ENCODE measurements at regions not wholly inside any gene's neighbourhood (a gene's known extent, or its start where the extent isn't known, plus 50 kb on each side); places are given as distances from the start of the nearest gene placed in this dataset.

- no peak for TF ChIP-seq CTCF (IDR thresholded peaks at IDR 0.05; ENCODE audit: control extremely low read depth, extremely low read depth, low read depth, missing control alignments)
- POLR2A ChIA-PET = no interaction called here
- no peak for DNase-seq (ENCODE audit: extremely low spot score)
- CTCF ChIA-PET = interaction anchor here (6.0 kb wide), 1 partner anchor 12 kb away, joined by 26 read pairs; no protein-coding TSS in a partner anchor
These were observed 2020.6 kb upstream of the PCDH20 start for GRCh38 chr13:63436325-63436668.

GRCh38 chr13:63435667-63436324 lies 2020.1 kb upstream of the PCDH20 start:
- CTCF ChIA-PET = interaction anchor here (6.0 kb wide), 1 partner anchor 12 kb away, joined by 26 read pairs; no protein-coding TSS in a partner anchor

GRCh38 chr13:63433546-63434150 lies 2018.0 kb upstream of the PCDH20 start:
- POLR2A ChIA-PET = no interaction called here

More at GRCh38 chr13:63435667-63436324, 2020.1 kb upstream of the PCDH20 start:
- POLR2A ChIA-PET = no interaction called here
- no peak for DNase-seq (ENCODE audit: extremely low spot score)
- no peak for TF ChIP-seq CTCF (IDR thresholded peaks at IDR 0.05; ENCODE audit: control extremely low read depth, extremely low read depth, low read depth, missing control alignments)

GRCh38 chr13:63427170-63427569 lies 2011.5 kb upstream of the PCDH20 start:
- DNase-seq (ENCODE audit: extremely low spot score) = no peak
- ChIA-PET CTCF (no interaction called here), POLR2A (no interaction called here)
- no peak for TF ChIP-seq CTCF (IDR thresholded peaks at IDR 0.05; ENCODE audit: control extremely low read depth, extremely low read depth, low read depth, missing control alignments)

More at GRCh38 chr13:63433546-63434150, 2018.0 kb upstream of the PCDH20 start:
- CTCF ChIA-PET = interaction anchor here (1.0 to 6.0 kb wide), 2 partner anchors 9 to 10 kb away, joined by 3 to 26 read pairs; no protein-coding TSS in a partner anchor
- no peak for TF ChIP-seq CTCF (IDR thresholded peaks at IDR 0.05; ENCODE audit: control extremely low read depth, extremely low read depth, low read depth, missing control alignments)
- DNase-seq (ENCODE audit: extremely low spot score) = no peak

GRCh38 chr13:63425131-63425530 lies 2009.5 kb upstream of the PCDH20 start:
- POLR2A ChIA-PET = no interaction called here
- no peak for DNase-seq (ENCODE audit: extremely low spot score)
- CTCF ChIA-PET = interaction anchor here (3.5 kb wide), 1 partner anchor 11 kb away, joined by 26 read pairs; no protein-coding TSS in a partner anchor
- no peak for TF ChIP-seq CTCF (IDR thresholded peaks at IDR 0.05; ENCODE audit: control extremely low read depth, extremely low read depth, low read depth, missing control alignments)

- ChIA-PET CTCF (no interaction called here), POLR2A (no interaction called here)
- no peak for DNase-seq (ENCODE audit: extremely low spot score)
- no peak for TF ChIP-seq CTCF (IDR thresholded peaks at IDR 0.05; ENCODE audit: control extremely low read depth, extremely low read depth, low read depth, missing control alignments)
These were observed 2005.5 kb upstream of the PCDH20 start for GRCh38 chr13:63421123-63421522.
